ENCODE measurements at regions not wholly inside any gene's neighbourhood (a gene's known extent, or its start where the extent isn't known, plus 50 kb on each side); places are given as distances from the start of the nearest gene placed in this dataset.

DNA sequence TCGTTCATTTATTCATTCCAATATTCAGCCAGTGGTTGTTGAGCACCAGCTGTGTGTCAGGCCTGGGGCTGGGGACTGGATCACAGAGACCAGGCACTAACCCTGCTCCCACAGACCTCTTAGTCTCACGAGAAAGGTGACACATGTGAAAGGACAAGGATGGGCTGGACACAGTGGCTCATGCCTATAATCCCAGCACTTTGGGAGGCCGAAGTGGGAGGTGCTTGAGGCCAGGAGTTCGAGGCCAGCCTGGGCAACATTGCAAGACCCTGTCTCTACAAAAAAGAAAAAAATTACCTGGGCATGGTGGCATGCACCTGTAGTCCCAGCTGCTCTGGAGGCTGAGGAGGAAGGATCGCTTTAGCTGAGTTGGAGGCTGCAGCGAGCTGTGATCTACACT, 105.9 kb upstream of the SDK1 start:
- DNase-seq (ENCODE audit: low spot score): no peak

DNA sequence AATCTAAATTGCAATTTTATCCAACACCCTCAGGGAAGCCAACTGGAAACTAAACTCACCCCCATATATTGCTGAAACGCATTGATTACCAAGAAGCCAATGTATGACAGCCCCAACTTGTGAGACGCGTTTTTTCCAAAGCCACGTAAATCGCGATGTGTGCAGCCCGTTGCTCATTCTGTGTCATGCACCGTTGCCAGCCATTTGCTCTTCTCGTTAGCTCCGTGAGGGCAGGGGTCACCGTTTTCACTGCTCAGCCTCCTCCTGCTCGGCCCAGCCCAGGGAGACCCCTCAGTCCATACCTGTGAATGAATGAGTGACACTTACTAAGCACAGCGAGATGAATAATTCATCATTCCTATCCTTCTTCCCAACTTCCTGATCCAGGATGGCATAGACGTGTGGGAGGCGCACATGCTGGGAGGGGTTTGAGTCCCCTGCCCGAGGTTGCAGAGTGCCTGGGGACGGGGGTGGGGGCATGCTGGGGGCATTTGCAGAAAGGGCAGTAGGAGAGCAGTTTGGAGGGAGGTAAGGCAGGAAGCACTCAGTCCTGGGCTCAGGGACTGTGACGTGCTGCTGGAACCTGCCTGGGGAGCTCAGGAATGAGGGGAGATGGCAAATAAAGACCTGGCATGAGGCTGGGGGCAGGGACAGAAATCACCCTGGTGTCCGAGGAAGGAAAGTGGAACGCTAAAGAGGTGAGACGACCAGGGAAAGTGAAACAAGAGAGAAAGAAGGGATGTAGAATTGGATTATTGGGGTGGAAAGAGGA, 104.2 kb upstream of the SDK1 start:
- DNase-seq (ENCODE audit: low spot score): no peak

DNA sequence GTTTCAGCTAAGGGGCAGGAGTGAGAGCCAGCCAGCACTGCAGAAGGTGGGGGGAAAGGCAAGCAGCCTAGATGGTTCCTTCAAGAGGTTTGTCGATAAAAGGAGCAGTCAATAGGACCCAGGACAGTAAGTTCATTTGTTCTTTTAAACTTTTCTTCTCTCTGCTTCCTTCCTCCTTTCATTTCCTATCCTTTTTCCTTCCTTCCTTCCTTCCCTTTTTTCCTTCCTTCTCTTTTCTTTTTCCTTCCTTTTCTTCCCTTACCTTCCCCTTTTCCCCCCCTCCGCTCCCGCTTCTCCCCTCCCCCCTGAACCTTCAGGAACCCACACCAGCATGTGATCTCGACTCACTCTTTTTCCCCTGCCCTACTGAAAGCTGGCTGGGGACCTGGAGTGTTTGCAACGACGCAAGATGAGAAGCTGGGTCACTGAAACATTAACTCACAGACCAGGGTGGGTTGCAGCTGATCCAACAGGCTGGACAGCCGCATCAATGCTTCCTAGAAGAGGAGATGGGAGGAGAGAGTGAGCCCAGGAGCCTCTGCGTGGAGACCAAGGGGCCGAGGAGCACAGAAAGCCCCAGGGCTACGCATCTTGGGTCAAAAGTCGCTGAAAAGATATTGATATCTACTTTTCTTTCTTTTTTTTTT, 103.4 kb upstream of the SDK1 start:
- no peak for DNase-seq (ENCODE audit: low spot score)

DNA sequence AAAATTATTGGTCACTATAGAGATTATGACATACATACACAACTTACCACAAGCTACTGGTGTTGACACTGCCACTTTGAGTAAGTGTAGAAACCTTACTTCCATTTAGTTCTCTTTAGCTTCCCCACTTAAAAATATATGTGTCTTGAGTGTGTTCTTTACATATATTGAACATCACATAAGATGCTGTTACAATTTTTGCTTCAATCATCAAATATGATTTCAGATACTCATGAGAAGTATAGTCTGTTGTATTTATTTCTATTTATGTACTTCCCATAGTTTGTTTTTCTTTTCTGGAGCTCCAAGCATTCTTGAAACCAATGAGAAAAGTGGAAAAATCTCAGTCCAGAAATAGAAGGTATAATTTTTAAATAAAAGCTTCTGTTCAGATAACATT, 102.7 kb upstream of the SDK1 start:
- no peak for DNase-seq (ENCODE audit: low spot score)

DNA sequence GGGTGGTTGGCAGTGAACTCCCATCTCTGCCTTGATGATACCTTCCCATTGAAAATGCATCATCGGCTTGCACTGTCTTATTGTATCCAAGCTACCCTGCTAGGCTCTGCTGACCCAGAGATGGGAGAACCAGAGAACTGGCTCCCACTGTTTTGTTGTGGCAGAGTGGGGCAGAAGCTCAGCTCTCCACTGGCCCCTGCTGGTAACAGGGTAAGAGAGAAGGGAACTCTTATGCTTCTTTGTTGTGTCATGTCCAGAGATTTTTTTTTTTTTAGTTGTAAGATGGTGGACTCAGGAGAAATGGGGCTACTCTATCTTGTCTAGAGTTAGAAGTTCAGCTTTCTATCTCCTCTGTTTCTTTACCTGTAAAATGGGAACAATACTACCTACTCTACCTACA, 100.5 kb upstream of the SDK1 start:
- no peak for DNase-seq (ENCODE audit: low spot score)

DNA sequence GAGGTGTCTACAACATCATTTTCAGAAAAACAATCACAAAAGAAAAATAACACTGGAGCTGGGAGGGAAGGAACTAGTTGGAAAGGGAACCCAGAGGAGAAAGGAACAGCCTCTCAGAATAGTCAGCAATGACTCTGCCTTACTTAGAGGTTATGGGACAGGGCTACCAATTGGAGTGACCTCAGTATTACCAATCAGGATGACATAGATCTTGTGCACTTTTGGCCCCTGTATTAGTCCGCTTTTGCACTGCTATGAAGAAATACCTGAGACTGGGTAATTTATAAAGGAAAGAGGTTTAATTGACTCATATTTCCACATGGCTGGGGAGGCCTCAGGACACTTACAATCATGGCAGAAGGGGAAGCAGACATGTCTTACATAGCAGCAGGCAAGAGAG, 99.7 kb upstream of the SDK1 start:
- DNase-seq (ENCODE audit: low spot score): no peak

DNA sequence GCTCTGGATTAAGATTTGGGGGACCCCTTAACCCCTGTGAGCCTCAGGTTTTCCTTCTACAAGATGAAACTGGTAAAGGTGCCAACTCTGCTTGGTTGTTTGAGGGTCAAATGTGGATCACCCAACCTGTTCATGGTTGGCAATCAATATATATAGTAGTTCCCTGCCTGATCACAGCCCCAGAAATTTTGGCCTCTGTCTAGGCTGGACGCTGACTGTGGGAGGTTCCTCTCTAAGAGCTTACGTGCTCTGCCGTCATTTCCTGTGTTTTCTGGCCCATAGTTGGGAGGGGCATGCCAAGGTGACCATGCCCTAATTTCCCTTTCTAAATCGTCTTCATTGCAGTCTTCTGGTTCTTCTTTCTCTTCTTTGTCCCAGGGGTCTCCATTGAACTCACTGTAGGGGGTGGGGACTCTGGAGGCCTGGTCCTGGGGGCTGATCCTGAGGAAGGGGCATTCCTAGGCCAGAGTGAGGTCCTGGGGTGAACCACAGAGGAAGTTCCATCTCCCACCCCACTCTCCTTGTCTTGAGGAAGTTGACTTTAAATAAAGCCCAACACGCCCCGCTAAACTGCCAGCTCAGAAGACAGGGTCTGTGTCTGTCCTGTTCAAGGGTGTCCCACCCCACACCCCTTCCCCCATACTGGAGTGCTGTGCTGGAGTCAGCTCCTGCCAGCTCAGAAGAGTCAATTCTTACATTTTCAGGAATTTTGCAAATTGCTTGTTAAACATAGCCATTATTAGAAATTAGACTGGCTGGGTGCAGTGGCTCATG, 98.9 kb upstream of the SDK1 start:
- no peak for DNase-seq (ENCODE audit: low spot score)

DNA sequence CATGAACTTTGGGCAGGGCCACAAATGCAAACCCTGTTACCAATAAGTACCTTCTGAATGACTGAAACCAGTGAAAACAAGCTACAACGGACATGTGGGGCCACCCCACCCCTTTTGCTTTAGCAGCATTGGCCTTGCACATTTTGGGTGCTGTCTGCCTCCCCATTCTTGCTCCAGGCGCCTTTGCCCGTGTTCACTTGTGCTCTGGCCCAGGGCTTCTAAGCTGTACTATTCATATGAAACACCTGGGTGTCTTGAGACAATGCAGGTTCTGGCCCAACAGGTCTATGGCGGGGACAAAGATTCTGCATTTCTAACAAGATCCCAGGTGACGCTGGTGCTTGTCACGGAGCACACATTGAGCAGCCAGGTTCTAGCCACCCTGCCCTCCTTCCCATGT, 96.5 kb upstream of the SDK1 start:
- no peak for DNase-seq (ENCODE audit: low spot score)

DNA sequence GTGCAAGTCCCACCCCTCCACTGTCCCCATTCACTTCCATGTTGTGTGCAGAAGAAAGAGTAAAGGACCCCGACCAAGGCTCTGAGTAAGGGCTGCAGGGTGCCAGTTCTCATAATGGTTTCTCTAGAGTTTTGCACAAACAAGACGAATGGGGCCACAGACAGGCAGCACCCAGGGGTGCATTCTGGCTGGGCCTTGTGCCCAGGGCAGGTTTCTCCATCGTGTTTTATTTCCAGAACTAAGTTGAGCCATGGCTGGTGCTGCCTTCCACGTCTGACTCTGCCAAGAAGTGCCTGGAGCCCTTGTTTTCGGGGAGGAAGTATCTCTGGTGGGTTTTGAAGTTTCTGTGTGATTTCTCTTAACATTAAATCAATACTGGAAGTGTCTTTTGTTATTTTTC, 95.0 kb upstream of the SDK1 start:
- no peak for DNase-seq (ENCODE audit: low spot score)

DNA sequence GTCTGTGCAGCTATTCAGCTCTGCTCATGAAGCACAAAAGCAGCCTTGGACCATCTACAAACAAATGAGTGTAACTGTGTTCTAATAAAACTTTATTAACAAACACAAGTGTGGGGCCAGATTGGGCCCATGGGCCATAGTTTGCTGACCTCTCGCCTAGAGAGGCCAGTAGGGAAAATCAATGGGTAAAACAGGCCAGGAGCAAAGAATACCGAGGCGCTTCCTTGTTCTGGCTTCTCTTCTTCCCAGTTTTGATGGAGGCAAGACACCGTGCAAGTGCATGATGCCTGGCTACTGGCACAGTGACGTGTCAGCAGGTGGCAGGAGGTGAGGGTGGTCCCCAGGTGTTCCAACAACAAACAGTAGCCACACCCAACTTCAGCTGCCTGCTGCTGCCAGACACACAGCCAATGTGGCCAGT, 94.3 kb upstream of the SDK1 start:
- DNase-seq (ENCODE audit: low spot score): no peak

DNA sequence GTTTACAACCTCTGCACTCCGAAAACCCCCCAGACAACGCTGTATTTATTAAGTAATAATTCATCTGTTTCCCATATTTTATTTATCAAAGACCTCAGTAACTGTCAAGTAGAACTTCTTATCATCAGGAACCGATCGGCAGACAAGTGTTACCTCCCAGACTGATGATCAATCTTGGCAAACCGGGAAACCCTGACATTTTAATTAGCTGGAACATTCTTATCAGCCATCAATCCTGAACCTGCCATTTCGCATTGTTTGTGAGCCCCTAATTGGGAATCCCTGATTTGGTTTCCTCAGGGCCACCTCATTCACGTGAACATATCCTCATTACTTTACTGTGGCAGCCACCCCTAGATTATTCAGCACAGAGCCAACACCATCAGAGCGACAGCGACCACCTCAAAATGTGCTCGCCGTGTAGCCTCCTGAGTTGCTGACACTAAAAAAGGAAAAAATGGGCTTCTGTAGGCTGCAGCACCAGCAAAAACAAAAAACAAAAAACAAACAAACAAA, 93.6 kb upstream of the SDK1 start:
- DNase-seq (ENCODE audit: low spot score): no peak

DNA sequence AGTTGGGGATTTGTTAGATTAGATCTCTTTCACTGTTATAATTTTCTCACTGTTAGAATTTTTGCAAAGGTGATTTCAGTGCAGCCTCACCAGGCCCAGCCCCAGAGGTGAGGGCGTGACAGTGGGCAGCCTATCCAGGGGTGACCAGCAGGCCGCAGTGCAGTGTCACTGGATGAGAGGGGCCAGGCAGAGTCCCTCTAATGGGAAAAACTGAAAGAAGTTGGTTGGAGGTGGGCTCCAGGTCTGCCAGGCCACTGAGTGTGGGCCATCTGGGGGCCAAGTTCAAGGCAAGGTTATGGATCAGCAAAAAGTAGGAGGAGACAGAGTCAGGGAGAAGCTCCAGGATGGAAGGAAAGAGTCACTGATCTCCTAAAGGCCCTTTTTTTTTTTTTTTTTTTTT, 90.5 kb upstream of the SDK1 start:
- no peak for DNase-seq (ENCODE audit: low spot score)

DNA sequence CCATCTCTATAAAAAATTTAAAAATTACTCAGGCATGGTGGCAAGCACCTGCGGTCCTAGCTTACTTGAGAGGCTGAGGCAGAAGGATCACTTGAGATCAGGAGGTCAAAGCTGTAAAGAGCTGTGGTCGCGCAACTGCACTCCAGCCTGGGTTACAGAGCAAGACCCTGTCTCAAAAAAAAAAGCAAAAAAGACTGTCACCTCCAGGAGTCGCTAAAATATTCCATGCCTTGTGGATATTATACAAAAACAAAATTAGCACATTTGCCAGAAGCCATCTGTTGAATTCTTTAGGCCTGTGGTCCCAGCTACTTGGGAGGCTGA, 87.0 kb upstream of the SDK1 start:
- DNase-seq (ENCODE audit: low spot score): no peak

DNA sequence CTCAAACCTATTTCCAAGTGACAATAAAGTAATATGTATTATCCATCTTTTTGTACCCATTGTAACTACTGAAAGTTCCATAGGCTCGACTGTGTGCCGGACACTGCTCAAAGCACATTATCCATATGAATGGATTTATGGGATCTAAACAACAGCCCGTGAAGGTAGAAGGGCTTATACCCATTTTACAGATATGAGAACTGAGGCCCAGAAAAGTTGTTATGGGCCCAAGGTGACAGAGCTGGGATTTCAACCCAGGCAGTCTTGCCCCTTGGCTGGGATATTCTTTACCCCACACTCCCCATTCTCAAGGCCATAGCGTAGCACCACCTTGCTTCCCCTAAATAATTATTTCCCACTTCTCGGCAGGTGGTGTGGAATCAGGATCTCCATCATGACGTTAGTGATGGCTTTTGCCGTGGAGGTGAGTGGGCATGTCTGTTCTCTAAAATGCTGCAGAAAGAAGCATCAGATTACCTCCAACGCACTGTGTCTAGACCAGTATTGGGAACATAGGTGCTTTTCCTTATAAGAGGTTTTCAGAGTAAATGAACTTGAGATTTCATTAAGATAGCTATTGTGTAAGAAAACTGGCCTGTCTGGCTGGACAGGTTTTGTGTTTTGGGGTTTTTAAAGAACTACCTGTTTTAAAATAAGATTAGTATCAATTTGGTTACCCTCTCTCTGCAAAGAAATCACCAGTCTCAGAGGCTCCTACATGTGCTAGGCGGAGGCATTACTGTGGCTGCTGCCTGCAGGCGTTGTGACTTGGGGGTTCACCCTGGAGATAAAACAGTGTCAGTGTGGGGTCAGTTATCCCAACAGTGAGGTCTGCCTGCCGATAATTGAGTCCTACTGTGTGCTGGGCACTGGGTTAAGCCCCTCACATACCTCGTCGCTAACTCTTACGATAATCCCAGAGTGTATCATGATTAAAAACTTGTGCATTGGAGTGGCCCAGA, 85.1 kb upstream of the SDK1 start:
- no peak for DNase-seq (ENCODE audit: low spot score)

DNA sequence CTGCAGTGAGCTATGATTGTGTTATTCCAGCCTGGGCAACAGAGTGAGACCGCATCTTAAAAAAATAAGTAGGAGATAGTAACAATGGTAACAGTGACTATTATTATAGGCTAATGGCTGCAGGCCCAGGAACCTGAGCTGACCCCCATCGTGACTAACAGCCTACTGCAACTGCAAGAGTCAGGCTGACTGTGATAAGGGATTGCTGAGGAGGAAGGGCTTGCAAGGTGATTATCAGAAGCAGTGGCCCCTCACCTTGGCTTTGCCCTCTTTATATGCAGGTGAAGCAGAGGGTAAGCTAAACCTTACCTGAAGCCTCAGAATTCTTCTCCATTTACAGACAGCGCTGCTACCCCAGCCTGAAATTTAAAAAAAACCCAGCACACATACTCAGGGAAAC, 83.9 kb upstream of the SDK1 start:
- no peak for DNase-seq (ENCODE audit: low spot score)

DNA sequence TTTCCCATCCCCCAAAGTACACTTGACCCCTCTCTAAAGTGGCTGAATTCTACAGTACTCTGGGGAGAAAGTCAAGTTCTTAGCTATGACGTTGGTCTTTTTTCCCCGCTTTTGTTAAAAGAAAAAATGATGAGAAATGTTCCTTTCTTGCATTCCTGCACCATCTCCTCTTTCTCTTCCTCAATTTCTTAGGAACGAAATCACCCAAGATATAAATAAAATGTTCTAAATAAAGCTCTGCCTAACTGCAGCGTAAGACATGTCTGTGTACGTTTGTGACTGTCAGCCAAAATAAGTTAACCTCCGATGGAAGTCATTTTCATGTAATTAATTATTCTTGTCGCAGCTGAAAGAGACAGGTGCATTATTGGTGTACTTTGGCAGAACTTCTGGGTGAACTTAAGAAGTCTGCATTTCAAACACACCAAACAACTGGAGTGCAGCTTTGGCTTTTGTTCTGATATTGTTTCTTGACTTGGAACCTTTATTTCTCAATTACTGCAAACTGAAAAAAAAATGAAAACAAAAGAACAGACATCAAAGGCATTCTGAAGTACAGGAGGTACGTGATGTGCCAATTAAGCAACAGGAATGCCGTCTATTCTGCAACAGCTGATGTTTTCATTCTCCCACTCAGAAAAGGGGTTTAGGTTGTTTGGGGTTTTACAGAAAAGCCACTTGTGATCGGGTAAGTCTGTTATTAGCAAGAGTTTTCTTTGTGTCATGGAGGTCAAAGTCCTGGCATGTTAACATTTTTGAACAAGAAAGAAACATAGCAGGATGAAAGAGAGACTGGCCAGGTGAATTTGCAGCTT, 82.4 kb upstream of the SDK1 start:
- no peak for DNase-seq (ENCODE audit: low spot score)

DNA sequence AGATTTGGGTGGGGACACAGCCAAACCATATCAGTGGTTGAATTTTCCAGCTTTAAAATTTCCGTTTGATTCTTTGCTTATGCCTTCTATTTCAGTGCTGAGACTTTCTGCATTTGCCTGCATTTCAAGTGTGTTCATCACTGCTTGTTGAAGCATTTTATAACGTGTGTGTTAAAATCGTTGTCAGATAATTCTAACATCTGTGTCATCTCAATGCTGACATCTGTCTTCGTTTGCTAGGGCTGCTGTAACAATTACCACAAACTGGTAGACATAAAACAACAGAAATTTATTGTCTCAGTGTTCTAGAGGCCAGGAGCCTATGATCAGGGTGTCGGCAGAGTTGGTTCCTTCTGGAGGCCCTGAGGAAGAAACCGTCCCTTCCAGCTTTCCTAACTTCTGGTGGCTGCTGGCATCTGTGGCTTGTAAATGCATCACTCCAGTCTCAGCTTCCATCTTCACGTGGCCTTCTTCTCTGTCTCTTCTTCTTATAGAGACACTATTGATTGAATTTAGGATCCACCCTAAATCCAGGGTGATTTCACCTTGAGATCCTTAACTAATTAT, 71.1 kb upstream of the SDK1 start:
- no peak for DNase-seq (ENCODE audit: low spot score)

DNA sequence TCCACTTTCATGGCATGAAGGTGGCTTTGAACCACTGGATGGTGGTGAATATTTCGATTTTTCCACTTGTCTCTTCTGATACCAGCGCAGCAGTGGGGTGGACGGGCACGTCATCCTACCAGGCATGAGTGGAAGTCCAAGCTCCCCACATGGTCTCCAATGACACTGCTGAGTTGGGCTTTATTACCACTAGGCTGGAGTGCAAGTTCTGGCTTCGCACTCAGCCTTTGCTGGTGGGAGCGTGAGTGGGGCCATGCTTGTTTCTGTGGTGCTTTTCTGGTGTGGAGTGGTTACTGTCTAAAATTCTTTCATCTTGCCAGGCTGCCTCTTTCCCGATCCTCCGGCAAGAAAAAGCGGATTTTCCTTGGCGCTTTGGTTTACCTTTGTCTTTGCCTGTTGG, 70.1 kb upstream of the SDK1 start:
- DNase-seq (ENCODE audit: low spot score): no peak

DNA sequence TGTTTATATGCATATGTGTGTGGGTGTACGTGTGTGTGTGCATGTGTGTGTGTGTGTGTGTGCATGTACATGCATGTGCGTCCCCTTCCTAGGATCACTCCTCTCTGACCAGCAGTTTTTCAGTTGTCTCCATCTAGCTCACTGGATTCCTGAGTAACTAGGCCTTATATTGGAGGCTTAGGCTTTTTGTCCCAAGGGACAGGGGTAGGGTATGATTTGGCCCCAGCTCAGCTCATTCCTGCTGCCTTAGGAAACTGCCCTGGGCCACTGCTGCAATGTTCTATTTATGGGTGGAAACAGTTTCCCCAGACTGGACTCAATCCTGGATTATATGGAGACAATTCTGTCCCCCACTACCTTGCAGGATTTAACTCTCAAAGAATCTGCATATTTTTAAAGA, 68.8 kb upstream of the SDK1 start:
- DNase-seq (ENCODE audit: low spot score): no peak

DNA sequence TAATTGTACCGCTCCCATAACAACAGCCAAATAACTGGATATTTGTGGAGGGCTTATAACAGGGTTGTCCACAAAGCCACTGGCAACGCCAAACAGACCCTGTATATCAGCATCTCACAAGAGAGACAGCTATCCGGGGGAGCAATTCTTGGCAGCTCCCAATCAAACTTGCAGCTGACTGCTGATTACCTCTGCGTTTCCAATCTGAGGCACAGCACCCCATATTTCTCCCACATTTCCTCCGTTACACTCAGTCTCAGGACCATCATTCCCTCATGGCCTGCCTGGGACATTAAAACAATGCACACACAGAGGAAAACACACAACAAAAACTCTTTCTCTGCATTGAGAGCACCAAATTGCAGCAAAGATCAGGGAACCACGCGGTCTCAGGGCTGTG, 67.8 kb upstream of the SDK1 start:
- no peak for DNase-seq (ENCODE audit: low spot score)

DNA sequence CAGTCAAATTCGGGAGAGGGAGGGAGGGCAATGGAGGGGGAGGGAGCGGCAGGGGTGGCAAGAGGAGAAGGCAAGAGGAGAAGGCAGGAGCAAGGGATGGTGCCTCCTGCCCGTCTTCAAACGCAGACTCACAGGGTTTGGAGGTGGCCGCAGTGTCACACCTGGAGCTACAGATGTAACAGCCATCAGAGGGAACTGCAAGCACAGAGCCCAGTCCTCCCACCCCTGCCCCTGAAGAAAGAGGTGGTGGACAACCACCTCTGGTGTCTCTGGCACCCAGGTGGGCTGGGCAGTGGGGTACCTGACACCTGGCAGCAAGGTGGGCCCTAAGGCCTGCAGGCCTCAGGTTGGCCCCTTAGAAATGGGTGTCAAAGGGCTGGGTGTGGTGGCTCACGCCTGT, 67.0 kb upstream of the SDK1 start:
- no peak for DNase-seq (ENCODE audit: low spot score)
